ENCODE measurements at regions not wholly inside any gene's neighbourhood (a gene's known extent, or its start where the extent isn't known, plus 50 kb on each side); places are given as distances from the start of the nearest gene placed in this dataset.

DNA sequence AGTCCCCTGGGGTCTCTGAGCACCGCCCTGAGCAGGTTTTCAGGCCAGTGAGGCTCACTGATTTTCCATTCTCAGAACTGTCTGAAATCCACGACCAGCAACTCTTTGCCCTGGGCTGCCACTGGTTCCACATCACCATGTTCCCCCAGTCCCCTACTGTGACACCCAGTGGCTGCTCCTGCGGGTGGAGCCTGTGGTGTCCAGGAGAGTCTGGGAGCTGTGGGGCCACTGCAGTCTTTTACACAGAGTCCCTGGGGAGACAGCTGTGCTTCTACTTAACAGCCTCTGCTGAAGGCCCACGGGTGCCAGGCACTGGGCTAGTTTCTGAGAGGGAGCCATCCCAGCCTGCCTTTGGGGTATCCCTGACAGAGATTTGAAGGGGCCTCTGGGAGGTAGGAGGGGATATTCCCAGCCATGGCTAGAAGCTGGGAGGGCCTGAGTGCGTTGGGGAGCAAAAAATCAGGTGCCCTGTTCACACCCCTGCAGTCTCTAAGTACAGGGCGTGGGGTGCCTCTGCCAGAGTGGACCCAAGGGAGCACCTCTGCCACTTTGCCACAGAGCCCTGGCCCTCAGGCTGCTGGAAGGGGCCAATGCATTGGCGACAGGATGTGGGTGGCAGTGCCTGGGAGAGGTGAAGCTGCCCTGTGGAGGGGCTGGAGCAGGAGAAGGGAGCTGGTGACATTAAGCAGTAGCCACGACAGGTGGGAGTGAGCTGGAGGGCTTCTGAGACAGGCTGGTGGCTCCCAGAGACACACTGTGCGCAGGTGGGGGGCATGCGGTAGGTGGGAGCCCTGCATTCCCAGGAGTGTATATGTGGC is 200.2 kb upstream of the ZNF536 start:
- TF ChIP-seq EZH2 (IDR thresholded peaks at IDR 0.05; ENCODE audit: borderline replicate concordance, low read depth, low read length, poor library complexity, severe bottlenecking), result no peak
- TF ChIP-seq, protein P1, sequence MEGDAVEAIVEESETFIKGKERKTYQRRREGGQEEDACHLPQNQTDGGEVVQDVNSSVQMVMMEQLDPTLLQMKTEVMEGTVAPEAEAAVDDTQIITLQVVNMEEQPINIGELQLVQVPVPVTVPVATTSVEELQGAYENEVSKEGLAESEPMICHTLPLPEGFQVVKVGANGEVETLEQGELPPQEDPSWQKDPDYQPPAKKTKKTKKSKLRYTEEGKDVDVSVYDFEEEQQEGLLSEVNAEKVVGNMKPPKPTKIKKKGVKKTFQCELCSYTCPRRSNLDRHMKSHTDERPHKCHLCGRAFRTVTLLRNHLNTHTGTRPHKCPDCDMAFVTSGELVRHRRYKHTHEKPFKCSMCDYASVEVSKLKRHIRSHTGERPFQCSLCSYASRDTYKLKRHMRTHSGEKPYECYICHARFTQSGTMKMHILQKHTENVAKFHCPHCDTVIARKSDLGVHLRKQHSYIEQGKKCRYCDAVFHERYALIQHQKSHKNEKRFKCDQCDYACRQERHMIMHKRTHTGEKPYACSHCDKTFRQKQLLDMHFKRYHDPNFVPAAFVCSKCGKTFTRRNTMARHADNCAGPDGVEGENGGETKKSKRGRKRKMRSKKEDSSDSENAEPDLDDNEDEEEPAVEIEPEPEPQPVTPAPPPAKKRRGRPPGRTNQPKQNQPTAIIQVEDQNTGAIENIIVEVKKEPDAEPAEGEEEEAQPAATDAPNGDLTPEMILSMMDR (conservative IDR thresholded peaks at IDR 0.05; ENCODE audit: low read depth, low read length), result no peak
